Spleen (tissue), 11 donors: ENCODE measurements at regions not wholly inside any gene's neighbourhood (a gene's known extent, or its start where the extent isn't known, plus 50 kb on each side); places are given as distances from the start of the nearest gene placed in this dataset.

Experiments used
- DNase-seq: peaks from one replicate; pipeline ENCODE4 v3.0.0-alpha.2; 2020
- H3K27ac ChIP-seq, 8 donors: fragments of 200-600 bp; sonication (generic) in 7 of 8; 1 replicate in 4 of 8; 2 replicates in 4 of 8; pipeline versions ENCODE4 v1.5.0 to v1.8.0; 2016 to 2021; ENCODE audit warnings: inconsistent platforms in 4 of 8, mild to moderate bottlenecking in 4 of 8, moderate library complexity in 1 of 8
- H3K27me3 ChIP-seq, 7 donors: fragments of 200-600 bp; sonication (generic) in 6 of 7; replicated peaks in 1 of 7; 1 replicate in 4 of 7; 2 replicates in 3 of 7; pipeline versions ENCODE4 v1.5.0 to v1.8.0; 2016 to 2021; ENCODE audit warnings: inconsistent platforms in 3 of 7, mild to moderate bottlenecking in 1 of 7
- H3K36me3 ChIP-seq, 6 donors: fragments of 200-600 bp; sonication (generic) in 5 of 6; 1 replicate in 4 of 6; 2 replicates in 2 of 6; pipeline versions ENCODE4 v1.5.0 to v1.8.0; 2016 to 2021; ENCODE audit warnings: inconsistent platforms in 2 of 6
- H3K4me1 ChIP-seq, 6 donors: fragments of 200-600 bp; sonication (generic) in 5 of 6; 1 replicate in 3 of 6; 2 replicates in 3 of 6; pipeline versions ENCODE4 v1.5.0 to v1.8.0; 2016 to 2021; ENCODE audit warnings: inconsistent platforms in 3 of 6
- H3K4me3 ChIP-seq, 8 donors: fragments of 200-600 bp; sonication (generic) in 7 of 8; 1 replicate in 4 of 8; 2 replicates in 4 of 8; pipeline versions ENCODE4 v1.5.0 to v1.8.0; 2016 to 2021; ENCODE audit warnings: inconsistent platforms in 4 of 8, mild to moderate bottlenecking in 4 of 8, moderate library complexity in 2 of 8
- H3K9me3 ChIP-seq, 8 donors: fragments of 200-600 bp; sonication (generic) in 7 of 8; 1 replicate in 4 of 8; 2 replicates in 4 of 8; pipeline versions ENCODE4 v1.5.0 to v1.8.0; 2016 to 2021; ENCODE audit warnings: inconsistent platforms in 4 of 8
- CTCF ChIP-seq, 11 experiments: fragments of 200-600 bp in 7 of 11; fragments of 450-650 bp in 4 of 11; sonication (generic) in 4 of 11; IDR thresholded peaks in 8 of 11; conservative IDR thresholded peaks in 3 of 11; 1 replicate in 7 of 11; 2 replicates in 4 of 11; pipeline versions ENCODE4 v1.4.0 to v1.8.0; 2016 to 2021; ENCODE audit warnings: antibody characterized with exemption in 11 of 11, inconsistent platforms in 4 of 11, mild to moderate bottlenecking in 1 of 11
- POLR2A ChIP-seq, 3 donors: fragments of 450-650 bp; IDR thresholded peaks; one replicate each; pipeline ENCODE4 v1.5.1; 2017; ENCODE audit warnings: antibody characterized with exemption in 3 of 3, mild to moderate bottlenecking in 1 of 3
- POLR2AphosphoS5 ChIP-seq, 3 donors: sonication (generic); formaldehyde crosslinking; IDR thresholded peaks; one replicate each; pipeline ENCODE4 v1.5.1; 2017; ENCODE audit warnings: antibody characterized with exemption in 3 of 3
- WGBS, 5 donors: extraction: QIAGEN DNeasy Blood & Tissue Kit in 3 of 5; methylation state at CpG; one replicate each; pipeline versions ENCODE4 v1.1.5 to v1.1.7; 2013 to 2018; 5-methylcytosine and 5-hydroxymethylcytosine counted together
- intact Hi-C: fragments of 100-400 bp; cut with DNase I; formaldehyde crosslinking; loops from one replicate; pipeline ENCODE4 v1.15.0; 2023; ENCODE audit warnings: low total_unique reads
- donor health status: healthy with polysubstance abuse.
- donor health status: DM: no; HTN: no; CAD: no; lungs with moderate emphysema.
- donor health status: DM: no; HTN: no; CAD: no.
- donor health status: Bipolar disorder and iron deficiency.
- donor health status: healthy.
- donor health status: DM: no; HTN: no; CAD: no.
- donor health status: DM: yes; HTN: yes; CAD: no.

DNA sequence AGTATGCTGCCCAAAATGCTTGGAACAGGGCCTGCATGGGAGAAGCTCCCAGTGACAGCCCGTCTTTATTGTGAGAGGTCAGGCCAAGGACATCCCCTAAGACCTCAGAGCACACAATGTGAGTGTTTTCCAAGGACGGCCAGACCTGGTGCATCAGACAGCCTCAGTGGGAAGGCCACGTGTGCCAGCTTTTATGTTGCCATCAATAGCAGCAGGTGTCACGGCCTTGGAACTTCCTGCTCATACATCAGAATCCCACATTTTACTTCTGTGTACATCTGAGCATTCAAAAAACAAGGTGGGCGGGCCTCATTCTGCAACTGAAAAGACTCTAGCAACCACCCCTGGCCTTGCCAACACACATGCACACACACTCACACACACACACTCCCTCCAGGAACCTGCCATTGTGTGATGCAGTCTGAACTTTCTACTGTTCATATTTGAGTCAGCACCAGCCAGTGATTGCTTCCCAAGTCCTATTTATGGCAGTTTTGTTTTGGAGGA is 753.1 kb upstream of the TBX3 start:
- no peak overlapping the region for H3K4me3 ChIP-seq
- intact Hi-C loops, result no loop called here
- no peak overlapping the region for H3K27ac ChIP-seq
- 54 to 68% (median 61%) methylated on average over 5 of the region's 5 CpGs for WGBS, 5 donors
- H3K4me1 ChIP-seq, result no peaks in the 10 kb centered on the region
- H3K36me3 ChIP-seq, result no peaks in the 10 kb centered on the region
- TF ChIP-seq POLR2A (IDR thresholded peaks at IDR 0.05), result no peak
- TF ChIP-seq CTCF (IDR thresholded peaks at IDR 0.05 in 8 of 11, conservative IDR thresholded peaks at IDR 0.05 in 3 of 11), result no peak
- TF ChIP-seq POLR2AphosphoS5 (IDR thresholded peaks at IDR 0.05), result no peak
- DNase-seq, result no peak
- no peaks in the 10 kb centered on the region for H3K27me3 ChIP-seq
- no peaks in the 10 kb centered on the region for H3K9me3 ChIP-seq

DNA sequence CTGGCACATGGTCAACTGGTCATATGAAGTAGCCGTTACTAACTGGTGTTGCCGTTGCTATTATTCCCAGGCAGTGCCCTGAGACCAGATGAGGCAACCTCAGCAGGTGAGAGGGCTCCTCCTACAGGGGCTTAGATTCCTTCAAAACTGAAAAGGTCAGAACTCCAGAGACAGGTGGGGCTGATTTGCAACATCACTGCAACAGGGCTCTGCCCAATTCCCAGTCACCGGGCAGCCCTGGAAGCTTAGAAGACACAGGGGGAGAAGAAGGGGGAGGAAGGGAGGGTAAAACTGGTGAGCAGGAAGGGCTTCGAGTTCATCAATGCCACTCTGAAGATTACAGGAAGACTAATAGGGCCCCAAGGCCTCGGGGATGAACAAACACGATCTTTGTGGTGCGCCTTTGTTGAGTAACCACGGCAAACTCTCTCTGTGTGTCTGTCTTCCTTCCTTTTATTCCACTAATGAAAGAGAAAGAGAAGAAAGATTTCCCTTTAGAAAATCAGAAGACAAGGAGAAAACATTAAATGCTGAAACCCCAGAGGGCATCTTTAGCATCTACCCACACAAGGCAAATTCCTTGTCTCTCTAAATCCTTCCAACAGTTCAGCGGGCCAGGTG is 749.1 kb upstream of the TBX3 start:
- intact Hi-C loops, result no loop called here
- H3K4me1 ChIP-seq, result no peaks in the 10 kb centered on the region
- TF ChIP-seq POLR2A (IDR thresholded peaks at IDR 0.05), result no peak
- no peak for DNase-seq
- peaks cover 0 to 5% (median 0%) of the 10 kb centered on the region in 8 donors for H3K9me3 ChIP-seq
- H3K27ac ChIP-seq, result no peak overlapping the region
- 44 to 60% (median 50%) methylated on average over 7 to 9 of the region's 9 CpGs for WGBS, 5 donors
- H3K36me3 ChIP-seq, result no peaks in the 10 kb centered on the region
- no peaks in the 10 kb centered on the region for H3K27me3 ChIP-seq
- H3K4me3 ChIP-seq, result no peak overlapping the region

- Histone ChIP-seq H3K4me1 (no peaks in the 10 kb centered on the region), H3K9me3 (peaks cover 0 to 5% (median 0%) of the 10 kb centered on the region in 8 donors), H3K27me3 (no peaks in the 10 kb centered on the region), H3K4me3 (no peak overlapping the region), H3K36me3 (no peaks in the 10 kb centered on the region), H3K27ac (no peak overlapping the region)
- intact Hi-C loops, result no loop called here
- no peak for TF ChIP-seq POLR2A (IDR thresholded peaks at IDR 0.05)
- no peak for TF ChIP-seq POLR2AphosphoS5 (IDR thresholded peaks at IDR 0.05)
- no peak for TF ChIP-seq CTCF (IDR thresholded peaks at IDR 0.05 in 8 of 11, conservative IDR thresholded peaks at IDR 0.05 in 3 of 11)
- 79 to 95% (median 84%) methylated on average over 1 of the region's 1 CpG for WGBS, 5 donors
- DNase-seq, result no peak
Measured at GRCh38 chr12:115430636-115431035, 746.7 kb upstream of the TBX3 start.

- no peak overlapping the region for H3K27ac ChIP-seq
- no peaks in the 10 kb centered on the region for H3K27me3 ChIP-seq
- no peaks in the 10 kb centered on the region for H3K36me3 ChIP-seq
- no peak overlapping the region for H3K4me3 ChIP-seq
- no peaks in the 10 kb centered on the region for H3K4me1 ChIP-seq
- peaks cover 0 to 5% (median 0%) of the 10 kb centered on the region in 8 donors for H3K9me3 ChIP-seq
- no peak for TF ChIP-seq CTCF (IDR thresholded peaks at IDR 0.05 in 8 of 11, conservative IDR thresholded peaks at IDR 0.05 in 3 of 11)
- no peak for TF ChIP-seq POLR2AphosphoS5 (IDR thresholded peaks at IDR 0.05)
- TF ChIP-seq POLR2A (IDR thresholded peaks at IDR 0.05), result no peak
- DNase-seq, result no peak
- intact Hi-C loops, result no loop called here
Measured at GRCh38 chr12:115426732-115427131, 742.8 kb upstream of the TBX3 start.
